LNCAP (cell line): ENCODE measurements at regions not wholly inside any gene's neighbourhood (a gene's known extent, or its start where the extent isn't known, plus 50 kb on each side); places are given as distances from the start of the nearest gene placed in this dataset.

Source experiments
- CTCF ChIP-seq: fragments of 450-650 bp; IDR thresholded peaks from 2 replicates; pipeline ENCODE4 v1.5.1; 2017; ENCODE audit warnings: mild to moderate bottlenecking

- no peak for TF ChIP-seq CTCF
Observed at GRCh38 chrX:12011075-12011474, 127.2 kb upstream of the FRMPD4 start.

- TF ChIP-seq CTCF: no peak
Observed at GRCh38 chrX:12013211-12013618, 125.1 kb upstream of the FRMPD4 start.

GRCh38 chrX:12021698-12022097 lies 116.6 kb upstream of the FRMPD4 start:
- no peak for TF ChIP-seq CTCF

- no peak for TF ChIP-seq CTCF
Observed at GRCh38 chrX:12026481-12026880, 111.8 kb upstream of the FRMPD4 start.

- no peak for TF ChIP-seq CTCF
Observed at GRCh38 chrX:12032082-12032481, 106.2 kb upstream of the FRMPD4 start.

GRCh38 chrX:12034741-12035140 lies 103.5 kb upstream of the FRMPD4 start:
- TF ChIP-seq CTCF: no peak

GRCh38 chrX:12042615-12043014 lies 95.7 kb upstream of the FRMPD4 start:
- TF ChIP-seq CTCF: no peak

GRCh38 chrX:12052109-12052508 lies 86.2 kb upstream of the FRMPD4 start:
- TF ChIP-seq CTCF: no peak
